ENCODE measurements at regions not wholly inside any gene's neighbourhood (a gene's known extent, or its start where the extent isn't known, plus 50 kb on each side); places are given as distances from the start of the nearest gene placed in this dataset.

DNA sequence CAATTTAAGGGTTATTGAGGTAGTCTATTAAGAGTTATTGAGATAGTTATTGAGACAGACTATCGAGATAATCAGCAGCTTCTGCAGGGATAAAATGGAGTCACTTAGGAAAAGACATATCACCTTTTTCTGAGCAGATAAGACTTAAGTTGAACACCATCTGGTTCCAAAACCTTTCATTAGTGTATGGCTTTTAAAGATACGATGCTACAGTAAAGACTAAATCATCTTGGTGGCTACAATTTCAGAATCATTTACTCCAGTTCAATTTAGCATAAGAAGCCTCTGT is 68.6 kb upstream of the DNAJC10 start:
- no peak for TF ChIP-seq CTBP1 (IDR thresholded peaks at IDR 0.05; ENCODE audit: borderline replicate concordance)
- no peak for TF ChIP-seq SP1 (IDR thresholded peaks at IDR 0.05)
- no peak for TF ChIP-seq FOXA1 (IDR thresholded peaks at IDR 0.05)
- no peak for TF ChIP-seq FOXK2 (IDR thresholded peaks at IDR 0.05)
- no peak for TF ChIP-seq BHLHE40 (IDR thresholded peaks at IDR 0.05; ENCODE audit: borderline replicate concordance)
- no peak for TF ChIP-seq HDGF (IDR thresholded peaks at IDR 0.05; ENCODE audit: borderline replicate concordance)
- no peak for TF ChIP-seq NFRKB (IDR thresholded peaks at IDR 0.05)
- TF ChIP-seq SUZ12 (IDR thresholded peaks at IDR 0.05): no peak
- TF ChIP-seq ELF4 (IDR thresholded peaks at IDR 0.05): no peak

All from HEK293T (cell line).